HUES64 (cell line): ENCODE measurements at regions not wholly inside any gene's neighbourhood (a gene's known extent, or its start where the extent isn't known, plus 50 kb on each side); places are given as distances from the start of the nearest gene placed in this dataset.

Source experiments
- H3K27ac ChIP-seq: 2 replicates; pipeline ENCODE4 v1.7.0; 2013; ENCODE audit warnings: low read depth, low read length, inconsistent platforms
- H3K27me3 ChIP-seq: 2 replicates; pipeline ENCODE4 v1.6.1; 2013; ENCODE audit warnings: mild to moderate bottlenecking, low read length; ENCODE audit not compliant: insufficient read depth
- H3K36me3 ChIP-seq: 2 replicates; pipeline ENCODE4 v1.6.1; 2013; ENCODE audit warnings: mild to moderate bottlenecking, low read length; ENCODE audit not compliant: insufficient read depth
- H3K4me1 ChIP-seq: 2 replicates; pipeline ENCODE4 v1.6.1; 2013; ENCODE audit warnings: mild to moderate bottlenecking, low read length, moderate library complexity; ENCODE audit not compliant: insufficient read depth
- H3K4me3 ChIP-seq: 2 replicates; pipeline ENCODE4 v1.5.1; 2013; ENCODE audit warnings: mild to moderate bottlenecking, low read length, moderate library complexity
- H3K9ac ChIP-seq: 2 replicates; pipeline ENCODE4 v1.6.1; 2013; ENCODE audit warnings: mild to moderate bottlenecking, low read depth, low read length
- H3K9me3 ChIP-seq: 2 replicates; pipeline ENCODE4 v1.6.1; 2013; ENCODE audit warnings: low read depth, low read length; ENCODE audit not compliant: insufficient read depth
- WGBS: fragments of 150-250, 120-280 bp; methylation state at CpG from one replicate; pipeline ENCODE4 v1.1.7; 2013; ENCODE audit warnings: missing lambda C conversion rate; 5-methylcytosine and 5-hydroxymethylcytosine counted together

DNA sequence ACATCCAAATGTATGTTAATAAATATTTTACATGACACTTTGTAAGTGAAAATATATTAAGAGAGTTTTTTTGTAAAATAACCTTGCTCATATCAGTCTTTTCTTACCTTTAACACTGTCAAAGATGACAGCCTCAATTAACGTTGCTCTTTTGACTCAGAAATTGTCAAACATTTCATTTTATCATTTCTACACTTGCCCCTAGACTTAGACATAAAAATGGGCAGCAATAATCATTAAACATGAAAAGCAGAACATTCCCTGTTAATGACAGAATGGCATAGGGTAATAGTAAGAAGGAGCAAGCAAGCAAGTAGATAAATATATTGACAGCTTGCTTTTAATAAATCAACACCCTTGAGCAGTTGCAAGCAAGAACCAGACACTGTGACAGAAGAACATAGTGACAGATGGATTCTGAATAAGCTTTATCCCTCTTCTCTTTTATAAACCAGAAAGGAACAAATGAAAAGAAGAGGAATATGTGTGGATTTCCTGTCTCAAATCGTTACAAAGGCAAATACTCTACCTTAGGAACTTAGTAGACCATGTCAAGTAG is 796.0 kb upstream of the CHD1 start:
- Histone ChIP-seq H3K27me3 (no peaks in the 10 kb centered on the region), H3K9me3 (no peaks in the 10 kb centered on the region), H3K4me3 (no peak overlapping the region), H3K36me3 (no peaks in the 10 kb centered on the region), H3K27ac (no peak overlapping the region), H3K9ac (no peak overlapping the region), H3K4me1 (peaks cover 9% of the 10 kb centered on the region; the same call in 1 of the 2 replicates)
- WGBS = 94% methylated on average over 2 of the region's 2 CpGs

DNA sequence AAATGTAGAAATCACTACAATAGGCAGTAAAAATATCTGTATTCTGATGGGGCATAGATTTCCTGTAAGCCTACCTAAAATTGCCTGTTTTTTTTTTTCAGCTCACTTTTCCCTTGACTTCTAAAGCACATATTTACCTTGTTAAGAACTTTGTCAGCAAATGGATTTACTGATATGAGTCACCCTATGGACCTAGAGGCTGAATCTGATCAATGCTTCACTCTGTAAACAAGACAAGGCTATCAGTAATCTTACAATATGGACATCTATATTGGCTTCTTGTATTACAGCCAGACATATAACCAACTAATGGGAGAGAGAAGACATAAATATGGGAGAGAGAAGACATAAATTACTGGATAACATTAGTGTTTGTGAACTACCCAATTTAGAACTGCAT is 792.7 kb upstream of the CHD1 start:
- Histone ChIP-seq H3K4me1 (peaks cover 13% of the 10 kb centered on the region; the same call in 1 of the 2 replicates), H3K4me3 (no peak overlapping the region), H3K27me3 (no peaks in the 10 kb centered on the region), H3K9ac (no peak overlapping the region), H3K27ac (no peak overlapping the region), H3K9me3 (no peaks in the 10 kb centered on the region), H3K36me3 (no peaks in the 10 kb centered on the region)

DNA sequence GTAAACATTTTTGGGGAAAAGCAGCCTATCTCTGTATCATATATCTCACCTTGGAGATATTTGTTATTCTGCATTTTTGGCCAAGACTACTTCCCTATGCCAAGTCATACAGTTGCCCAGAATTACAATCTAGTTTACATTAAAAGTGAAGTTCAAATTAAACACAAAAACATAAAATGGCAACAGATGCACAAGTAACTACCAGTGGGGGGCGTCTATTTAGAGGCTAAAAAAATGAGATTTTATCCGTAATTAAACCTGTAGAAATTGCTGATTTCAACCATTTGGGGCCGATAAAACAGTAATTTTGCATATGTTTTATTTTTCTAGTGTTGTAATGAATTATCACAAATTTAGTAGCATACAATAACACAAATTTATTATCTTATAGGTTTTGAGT is 787.1 kb upstream of the CHD1 start:
- H3K36me3 ChIP-seq = no peaks in the 10 kb centered on the region
- peaks cover 4% of the 10 kb centered on the region; the same call in 1 of the 2 replicates for H3K9me3 ChIP-seq
- H3K4me3 ChIP-seq = no peak overlapping the region
- no peak overlapping the region for H3K9ac ChIP-seq
- WGBS = 68% methylated on average over 3 of the region's 3 CpGs
- no peak overlapping the region for H3K27ac ChIP-seq
- H3K27me3 ChIP-seq = no peaks in the 10 kb centered on the region
- H3K4me1 ChIP-seq = peaks cover 13% of the 10 kb centered on the region; the same call in 1 of the 2 replicates

DNA sequence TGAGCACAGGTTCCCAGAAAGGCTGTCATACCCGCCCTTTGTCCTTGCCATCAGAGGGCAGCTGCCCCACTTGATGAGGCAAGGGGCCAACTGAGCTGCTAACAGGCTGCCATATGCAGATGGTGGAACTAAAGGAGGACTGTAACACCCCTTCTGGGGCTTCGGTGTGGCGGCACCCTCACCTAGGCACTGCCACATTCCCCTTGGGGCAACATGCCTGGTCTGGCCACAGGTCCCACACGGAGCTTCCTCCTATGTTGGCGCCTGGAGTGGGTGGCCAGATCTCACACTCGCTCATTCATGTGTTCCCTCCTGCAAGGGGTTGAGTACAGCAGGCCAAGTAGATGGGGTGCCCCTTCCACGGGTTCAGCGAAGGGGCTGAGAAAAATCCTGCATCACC is 777.4 kb upstream of the CHD1 start:
- H3K9me3 ChIP-seq = no peaks in the 10 kb centered on the region
- H3K27me3 ChIP-seq = no peaks in the 10 kb centered on the region
- H3K27ac ChIP-seq = no peak overlapping the region
- 95% methylated on average over 8 of the region's 8 CpGs for WGBS
- no peak overlapping the region for H3K9ac ChIP-seq
- H3K36me3 ChIP-seq = no peaks in the 10 kb centered on the region
- H3K4me1 ChIP-seq = no peaks in the 10 kb centered on the region
- H3K4me3 ChIP-seq = no peak overlapping the region

DNA sequence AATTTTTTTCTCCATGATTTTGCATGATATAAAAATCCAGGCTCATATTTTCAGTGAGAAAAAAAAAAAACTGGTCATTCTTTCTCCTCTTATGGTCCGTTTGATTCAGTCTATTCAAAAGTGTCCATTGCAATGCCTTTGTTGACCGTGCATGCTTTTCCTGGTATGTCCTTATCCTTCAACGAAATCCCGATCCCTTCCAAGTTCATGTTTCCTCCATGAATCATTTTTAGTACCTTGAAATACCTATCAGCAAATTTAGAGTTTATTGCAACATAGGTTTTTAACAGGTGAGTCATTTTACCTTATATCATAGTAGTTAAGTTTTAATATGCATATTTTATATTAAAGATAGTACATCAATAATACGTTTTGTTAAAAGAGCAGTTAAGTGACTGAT is 773.8 kb upstream of the CHD1 start:
- H3K9me3 ChIP-seq = no peaks in the 10 kb centered on the region
- H3K27me3 ChIP-seq = no peaks in the 10 kb centered on the region
- 98% methylated on average over 4 of the region's 5 CpGs for WGBS
- H3K27ac ChIP-seq = no peak overlapping the region
- no peak overlapping the region for H3K9ac ChIP-seq
- H3K4me3 ChIP-seq = no peak overlapping the region
- H3K36me3 ChIP-seq = no peaks in the 10 kb centered on the region
- H3K4me1 ChIP-seq = no peaks in the 10 kb centered on the region

DNA sequence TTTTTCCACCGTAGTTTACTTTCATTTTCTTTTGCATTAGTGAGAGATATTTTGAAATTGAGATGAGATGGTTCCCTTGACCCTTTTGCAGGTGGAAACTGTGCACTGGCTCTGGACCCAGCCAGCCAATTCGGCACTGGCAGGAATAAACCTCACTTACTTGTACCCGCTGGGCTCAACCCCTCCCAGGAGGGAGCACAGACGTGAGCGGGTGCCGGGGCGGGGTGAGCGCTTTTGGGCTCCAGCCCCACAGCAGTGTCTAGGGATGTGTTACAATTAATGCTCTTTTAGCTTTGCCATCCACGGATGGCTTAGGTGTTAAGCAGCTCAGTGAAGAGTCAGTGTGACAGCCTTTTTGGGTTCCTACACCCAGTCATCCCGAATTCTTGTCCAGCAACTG is 766.1 kb upstream of the CHD1 start:
- Histone ChIP-seq H3K27ac (no peak overlapping the region), H3K27me3 (no peaks in the 10 kb centered on the region), H3K9me3 (no peaks in the 10 kb centered on the region), H3K4me3 (no peak overlapping the region), H3K36me3 (no peaks in the 10 kb centered on the region), H3K4me1 (no peaks in the 10 kb centered on the region), H3K9ac (no peak overlapping the region)
- 88% methylated on average over 10 of the region's 10 CpGs for WGBS

DNA sequence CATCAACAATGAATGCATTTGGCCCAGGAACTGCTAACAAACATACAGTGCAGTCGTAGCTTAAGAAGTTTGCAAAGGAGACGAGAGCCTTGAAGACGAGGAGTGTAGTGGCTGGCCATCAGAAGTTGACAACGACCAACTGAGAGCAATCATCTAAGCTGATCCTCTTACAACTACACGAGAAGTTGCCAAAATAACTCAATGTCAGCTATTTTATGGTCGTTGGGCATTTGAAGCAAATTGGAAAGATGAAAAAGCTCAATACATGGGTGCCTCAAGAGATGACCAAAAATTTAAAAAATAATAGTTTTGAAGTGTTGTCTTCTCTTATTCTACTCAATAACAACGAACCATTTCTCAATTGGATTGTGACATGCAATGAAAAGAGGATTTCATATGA is 757.7 kb upstream of the CHD1 start:
- H3K4me1 ChIP-seq = no peaks in the 10 kb centered on the region
- WGBS = 88% methylated on average over 7 of the region's 7 CpGs

DNA sequence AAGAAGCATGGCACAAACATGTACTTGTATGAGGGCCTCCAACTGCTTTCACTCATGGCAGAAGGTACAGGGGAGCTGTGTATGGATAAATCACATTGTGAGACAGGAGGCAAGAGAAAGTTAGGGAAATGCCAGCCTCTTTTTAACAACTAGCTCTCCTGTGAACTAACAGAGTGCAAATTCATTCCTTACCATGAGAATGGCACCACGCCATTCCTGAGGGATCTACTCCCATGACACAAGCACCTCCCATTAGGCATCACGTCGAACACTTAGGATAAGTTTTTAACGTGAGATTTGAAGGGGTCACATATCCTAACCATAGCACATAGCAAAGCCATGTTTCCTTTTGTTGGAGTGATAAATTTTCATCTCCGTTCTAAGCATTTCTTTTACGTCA is 747.2 kb upstream of the CHD1 start:
- WGBS = 54% methylated on average over 5 of the region's 6 CpGs
- Histone ChIP-seq H3K9me3 (no peaks in the 10 kb centered on the region), H3K27ac (no peak overlapping the region), H3K4me3 (no peak overlapping the region), H3K9ac (no peak overlapping the region), H3K36me3 (no peaks in the 10 kb centered on the region), H3K27me3 (no peaks in the 10 kb centered on the region), H3K4me1 (no peaks in the 10 kb centered on the region)

More for the DNA sequence above, 757.7 kb upstream of the CHD1 start:
- H3K9me3 ChIP-seq = no peaks in the 10 kb centered on the region
- H3K36me3 ChIP-seq = no peaks in the 10 kb centered on the region
- H3K27me3 ChIP-seq = no peaks in the 10 kb centered on the region
- no peak overlapping the region for H3K9ac ChIP-seq
- no peak overlapping the region for H3K4me3 ChIP-seq
- H3K27ac ChIP-seq = no peak overlapping the region

DNA sequence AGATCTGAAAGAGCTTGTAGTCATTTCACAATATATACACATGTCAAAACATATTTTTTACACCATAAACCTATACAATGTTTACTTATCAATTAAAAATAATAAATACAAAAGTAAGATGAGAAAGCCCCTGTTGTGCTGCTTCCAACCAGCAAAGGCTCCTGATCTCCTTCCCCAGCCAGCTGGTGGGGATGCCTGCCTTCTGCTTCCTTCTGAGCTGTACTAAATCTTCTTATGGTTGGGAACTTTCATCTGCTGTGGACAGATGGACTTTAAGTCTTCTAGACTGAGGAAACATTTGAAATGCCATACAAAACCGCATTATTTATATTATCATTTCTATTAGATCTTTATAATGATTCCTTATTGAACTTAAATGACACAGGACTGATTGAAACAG is 745.3 kb upstream of the CHD1 start:
- Histone ChIP-seq H3K36me3 (no peaks in the 10 kb centered on the region), H3K4me1 (no peaks in the 10 kb centered on the region), H3K9me3 (no peaks in the 10 kb centered on the region), H3K9ac (no peak overlapping the region), H3K27me3 (no peaks in the 10 kb centered on the region), H3K4me3 (no peak overlapping the region), H3K27ac (no peak overlapping the region)
- WGBS = no CpG with 5 or more reads among the region's 1 CpG

DNA sequence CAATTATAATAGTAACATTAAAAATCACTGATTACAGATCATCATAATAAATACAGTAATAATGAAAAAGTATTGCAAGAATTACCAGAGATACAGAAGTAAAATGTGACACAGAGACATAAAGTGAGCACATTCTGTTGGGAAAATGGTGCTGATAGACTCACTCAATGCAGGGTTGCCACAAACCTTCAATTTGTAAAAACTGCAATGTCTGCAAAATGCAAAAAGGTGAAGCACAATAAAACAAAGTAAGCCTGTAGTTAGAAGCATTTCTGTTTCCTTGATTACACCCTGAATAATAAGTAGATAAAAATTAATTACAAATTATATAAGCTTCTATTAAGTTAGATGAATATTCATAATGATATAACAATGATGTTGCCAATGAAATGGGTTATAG is 736.2 kb upstream of the CHD1 start:
- Histone ChIP-seq H3K27ac (no peak overlapping the region), H3K9me3 (no peaks in the 10 kb centered on the region), H3K36me3 (no peaks in the 10 kb centered on the region), H3K4me3 (no peak overlapping the region), H3K27me3 (no peaks in the 10 kb centered on the region), H3K4me1 (no peaks in the 10 kb centered on the region), H3K9ac (no peak overlapping the region)

DNA sequence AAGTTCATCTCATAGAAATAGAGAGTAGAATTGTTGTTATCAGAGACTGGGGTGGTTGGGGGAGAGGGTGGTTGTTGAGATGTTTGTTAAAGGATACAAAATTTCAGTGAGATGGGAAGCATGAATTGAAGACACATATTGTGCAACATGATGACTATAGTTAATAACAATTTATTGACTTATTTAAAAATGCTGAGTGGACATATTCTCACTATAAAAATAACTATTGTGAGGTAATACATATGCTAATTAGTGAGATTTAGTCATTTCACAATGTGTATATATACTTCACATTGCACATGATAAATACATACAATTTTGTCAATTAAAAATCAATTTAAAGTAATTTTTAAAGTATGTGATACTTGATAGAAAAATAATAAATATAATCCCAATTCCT is 722.5 kb upstream of the CHD1 start:
- no peak overlapping the region for H3K9ac ChIP-seq
- no peak overlapping the region for H3K4me3 ChIP-seq
- H3K4me1 ChIP-seq = no peaks in the 10 kb centered on the region
- H3K27ac ChIP-seq = no peak overlapping the region
- no peaks in the 10 kb centered on the region for H3K9me3 ChIP-seq
- H3K27me3 ChIP-seq = no peaks in the 10 kb centered on the region
- no peaks in the 10 kb centered on the region for H3K36me3 ChIP-seq

DNA sequence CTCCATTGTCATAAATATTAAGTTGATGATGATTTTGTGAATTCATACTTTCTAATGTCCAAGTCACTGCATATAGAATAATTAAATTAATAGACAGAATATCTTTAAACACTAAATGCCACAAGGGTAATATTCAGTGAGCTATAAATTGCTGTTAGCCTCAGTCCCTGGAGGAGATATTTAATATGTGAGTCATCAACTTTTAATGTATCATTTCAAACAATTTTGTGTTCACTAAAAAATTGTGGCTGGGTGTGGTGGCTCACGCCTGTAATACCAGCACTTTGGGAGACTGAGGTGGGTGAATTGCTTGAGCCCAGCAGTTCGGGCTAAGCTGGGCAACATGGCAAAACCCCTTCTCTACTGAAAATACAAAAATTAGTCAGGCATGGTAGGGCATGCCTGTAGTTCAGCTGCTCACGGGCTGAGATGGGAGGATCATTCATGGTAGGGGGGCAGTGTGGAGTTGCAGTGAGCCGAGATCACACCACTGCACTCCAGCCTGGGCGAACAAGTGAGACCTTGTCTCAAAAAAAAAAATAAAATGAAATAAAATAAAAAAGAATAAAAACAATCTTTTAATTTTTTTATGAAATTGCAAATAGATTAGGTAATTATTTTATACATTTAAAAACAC is 717.3 kb upstream of the CHD1 start:
- Histone ChIP-seq H3K4me1 (no peaks in the 10 kb centered on the region), H3K27ac (no peak overlapping the region), H3K27me3 (no peaks in the 10 kb centered on the region), H3K9me3 (no peaks in the 10 kb centered on the region), H3K9ac (no peak overlapping the region), H3K4me3 (no peak overlapping the region), H3K36me3 (no peaks in the 10 kb centered on the region)
- WGBS = 71% methylated on average over 4 of the region's 5 CpGs
